ENCODE measurements at regions not wholly inside any gene's neighbourhood (a gene's known extent, or its start where the extent isn't known, plus 50 kb on each side); places are given as distances from the start of the nearest gene placed in this dataset.

DNA sequence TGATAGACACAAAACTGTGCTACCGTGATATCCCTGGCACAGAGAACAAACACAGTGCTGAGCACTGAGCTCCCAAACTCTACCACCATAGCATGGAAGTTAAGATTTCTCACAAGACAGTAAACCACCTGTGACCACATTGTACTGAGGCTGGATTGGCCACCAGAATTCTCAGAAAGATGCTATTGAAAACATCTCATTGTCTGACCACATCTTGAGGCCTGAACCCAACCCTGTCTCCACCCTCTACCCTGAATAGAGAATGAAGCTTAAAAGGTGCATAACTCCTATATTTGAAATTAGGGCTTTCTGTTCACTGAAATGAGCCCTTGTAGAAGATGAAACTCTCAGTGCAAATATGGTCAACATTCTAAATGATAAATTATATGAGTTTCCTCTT lies 281.3 kb upstream of the NPAP1 start:
- TF ChIP-seq, protein P1, sequence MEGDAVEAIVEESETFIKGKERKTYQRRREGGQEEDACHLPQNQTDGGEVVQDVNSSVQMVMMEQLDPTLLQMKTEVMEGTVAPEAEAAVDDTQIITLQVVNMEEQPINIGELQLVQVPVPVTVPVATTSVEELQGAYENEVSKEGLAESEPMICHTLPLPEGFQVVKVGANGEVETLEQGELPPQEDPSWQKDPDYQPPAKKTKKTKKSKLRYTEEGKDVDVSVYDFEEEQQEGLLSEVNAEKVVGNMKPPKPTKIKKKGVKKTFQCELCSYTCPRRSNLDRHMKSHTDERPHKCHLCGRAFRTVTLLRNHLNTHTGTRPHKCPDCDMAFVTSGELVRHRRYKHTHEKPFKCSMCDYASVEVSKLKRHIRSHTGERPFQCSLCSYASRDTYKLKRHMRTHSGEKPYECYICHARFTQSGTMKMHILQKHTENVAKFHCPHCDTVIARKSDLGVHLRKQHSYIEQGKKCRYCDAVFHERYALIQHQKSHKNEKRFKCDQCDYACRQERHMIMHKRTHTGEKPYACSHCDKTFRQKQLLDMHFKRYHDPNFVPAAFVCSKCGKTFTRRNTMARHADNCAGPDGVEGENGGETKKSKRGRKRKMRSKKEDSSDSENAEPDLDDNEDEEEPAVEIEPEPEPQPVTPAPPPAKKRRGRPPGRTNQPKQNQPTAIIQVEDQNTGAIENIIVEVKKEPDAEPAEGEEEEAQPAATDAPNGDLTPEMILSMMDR (IDR thresholded peaks at IDR 0.05) = no peak
- TF ChIP-seq SREBF2 (IDR thresholded peaks at IDR 0.05) = no peak
- TF ChIP-seq KDM1A (IDR thresholded peaks at IDR 0.05; ENCODE audit: low read depth) = no peak
- TF ChIP-seq HEYL (CRISPR knock-in tag; IDR thresholded peaks at IDR 0.05) = no peak
- no peak for TF ChIP-seq POLR2A (IDR thresholded peaks at IDR 0.05; ENCODE audit: low read length)
- TF ChIP-seq, protein P2, sequence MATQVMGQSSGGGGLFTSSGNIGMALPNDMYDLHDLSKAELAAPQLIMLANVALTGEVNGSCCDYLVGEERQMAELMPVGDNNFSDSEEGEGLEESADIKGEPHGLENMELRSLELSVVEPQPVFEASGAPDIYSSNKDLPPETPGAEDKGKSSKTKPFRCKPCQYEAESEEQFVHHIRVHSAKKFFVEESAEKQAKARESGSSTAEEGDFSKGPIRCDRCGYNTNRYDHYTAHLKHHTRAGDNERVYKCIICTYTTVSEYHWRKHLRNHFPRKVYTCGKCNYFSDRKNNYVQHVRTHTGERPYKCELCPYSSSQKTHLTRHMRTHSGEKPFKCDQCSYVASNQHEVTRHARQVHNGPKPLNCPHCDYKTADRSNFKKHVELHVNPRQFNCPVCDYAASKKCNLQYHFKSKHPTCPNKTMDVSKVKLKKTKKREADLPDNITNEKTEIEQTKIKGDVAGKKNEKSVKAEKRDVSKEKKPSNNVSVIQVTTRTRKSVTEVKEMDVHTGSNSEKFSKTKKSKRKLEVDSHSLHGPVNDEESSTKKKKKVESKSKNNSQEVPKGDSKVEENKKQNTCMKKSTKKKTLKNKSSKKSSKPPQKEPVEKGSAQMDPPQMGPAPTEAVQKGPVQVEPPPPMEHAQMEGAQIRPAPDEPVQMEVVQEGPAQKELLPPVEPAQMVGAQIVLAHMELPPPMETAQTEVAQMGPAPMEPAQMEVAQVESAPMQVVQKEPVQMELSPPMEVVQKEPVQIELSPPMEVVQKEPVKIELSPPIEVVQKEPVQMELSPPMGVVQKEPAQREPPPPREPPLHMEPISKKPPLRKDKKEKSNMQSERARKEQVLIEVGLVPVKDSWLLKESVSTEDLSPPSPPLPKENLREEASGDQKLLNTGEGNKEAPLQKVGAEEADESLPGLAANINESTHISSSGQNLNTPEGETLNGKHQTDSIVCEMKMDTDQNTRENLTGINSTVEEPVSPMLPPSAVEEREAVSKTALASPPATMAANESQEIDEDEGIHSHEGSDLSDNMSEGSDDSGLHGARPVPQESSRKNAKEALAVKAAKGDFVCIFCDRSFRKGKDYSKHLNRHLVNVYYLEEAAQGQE (IDR thresholded peaks at IDR 0.05) = no peak
- TF ChIP-seq SMC3 (IDR thresholded peaks at IDR 0.05) = no peak
- no peak for TF ChIP-seq NR3C1 (IDR thresholded peaks at IDR 0.05)
